ENCODE measurements at regions not wholly inside any gene's neighbourhood (a gene's known extent, or its start where the extent isn't known, plus 50 kb on each side); places are given as distances from the start of the nearest gene placed in this dataset.

DNA sequence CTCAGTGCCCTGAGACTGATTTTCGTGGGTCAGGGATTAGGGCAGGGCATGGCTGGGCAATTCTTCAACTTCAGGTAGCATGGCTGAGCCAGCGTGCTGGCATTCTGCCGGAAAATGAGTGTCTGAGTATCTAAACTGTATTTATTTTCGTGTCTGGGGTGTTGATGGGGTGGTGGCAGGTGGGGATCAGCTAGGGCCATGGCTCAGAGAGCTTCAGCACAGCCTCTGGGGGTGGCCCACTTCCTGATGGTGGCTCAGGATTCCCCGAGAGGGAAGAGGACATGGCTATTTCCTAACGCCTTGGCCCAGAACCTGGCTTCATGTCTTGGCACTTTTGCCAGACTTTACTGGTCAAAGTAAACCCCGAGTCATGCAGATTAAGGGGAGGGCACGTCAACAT lies 260.5 kb downstream of the GADD45G start:
- H3F3A ChIP-seq (ENCODE audit: insufficient read depth, low read length), result no peaks in the 10 kb centered on the region
- H3K27ac ChIP-seq (ENCODE audit: low read depth, low read length, poor library complexity, severe bottlenecking), result no peak overlapping the region
- no peaks in the 10 kb centered on the region for H3K36me3 ChIP-seq (ENCODE audit: insufficient read depth, low read length)
- H3K9me2 ChIP-seq (ENCODE audit: low read depth, low read length), result no peaks in the 10 kb centered on the region
- no peak overlapping the region for H3K4me2 ChIP-seq (ENCODE audit: low read length)
- no peaks in the 10 kb centered on the region for H3K27me3 ChIP-seq (ENCODE audit: insufficient read depth, low read length)
- H3K4me1 ChIP-seq (ENCODE audit: insufficient read depth, low read length, severe bottlenecking), result no peaks in the 10 kb centered on the region
- no peaks in the 10 kb centered on the region for H3K79me2 ChIP-seq (ENCODE audit: insufficient read depth, low read length)
- no peak overlapping the region for H3K4me3 ChIP-seq (ENCODE audit: low read depth, low read length, poor library complexity, severe bottlenecking)
- H3K9me3 ChIP-seq (ENCODE audit: low read length), result no peaks in the 10 kb centered on the region
- no peaks in the 10 kb centered on the region for H4K20me1 ChIP-seq (ENCODE audit: insufficient read depth, low read length)
- TF ChIP-seq, protein P1, sequence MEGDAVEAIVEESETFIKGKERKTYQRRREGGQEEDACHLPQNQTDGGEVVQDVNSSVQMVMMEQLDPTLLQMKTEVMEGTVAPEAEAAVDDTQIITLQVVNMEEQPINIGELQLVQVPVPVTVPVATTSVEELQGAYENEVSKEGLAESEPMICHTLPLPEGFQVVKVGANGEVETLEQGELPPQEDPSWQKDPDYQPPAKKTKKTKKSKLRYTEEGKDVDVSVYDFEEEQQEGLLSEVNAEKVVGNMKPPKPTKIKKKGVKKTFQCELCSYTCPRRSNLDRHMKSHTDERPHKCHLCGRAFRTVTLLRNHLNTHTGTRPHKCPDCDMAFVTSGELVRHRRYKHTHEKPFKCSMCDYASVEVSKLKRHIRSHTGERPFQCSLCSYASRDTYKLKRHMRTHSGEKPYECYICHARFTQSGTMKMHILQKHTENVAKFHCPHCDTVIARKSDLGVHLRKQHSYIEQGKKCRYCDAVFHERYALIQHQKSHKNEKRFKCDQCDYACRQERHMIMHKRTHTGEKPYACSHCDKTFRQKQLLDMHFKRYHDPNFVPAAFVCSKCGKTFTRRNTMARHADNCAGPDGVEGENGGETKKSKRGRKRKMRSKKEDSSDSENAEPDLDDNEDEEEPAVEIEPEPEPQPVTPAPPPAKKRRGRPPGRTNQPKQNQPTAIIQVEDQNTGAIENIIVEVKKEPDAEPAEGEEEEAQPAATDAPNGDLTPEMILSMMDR (IDR thresholded peaks at IDR 0.05; ENCODE audit: low read length), result no peak
- no peak for TF ChIP-seq EZH2 (IDR thresholded peaks at IDR 0.05; ENCODE audit: borderline replicate concordance, low read length)
- H3K9ac ChIP-seq (ENCODE audit: low read length), result no peak overlapping the region
- no peak overlapping the region for H2AFZ ChIP-seq (ENCODE audit: low read length)

DNA sequence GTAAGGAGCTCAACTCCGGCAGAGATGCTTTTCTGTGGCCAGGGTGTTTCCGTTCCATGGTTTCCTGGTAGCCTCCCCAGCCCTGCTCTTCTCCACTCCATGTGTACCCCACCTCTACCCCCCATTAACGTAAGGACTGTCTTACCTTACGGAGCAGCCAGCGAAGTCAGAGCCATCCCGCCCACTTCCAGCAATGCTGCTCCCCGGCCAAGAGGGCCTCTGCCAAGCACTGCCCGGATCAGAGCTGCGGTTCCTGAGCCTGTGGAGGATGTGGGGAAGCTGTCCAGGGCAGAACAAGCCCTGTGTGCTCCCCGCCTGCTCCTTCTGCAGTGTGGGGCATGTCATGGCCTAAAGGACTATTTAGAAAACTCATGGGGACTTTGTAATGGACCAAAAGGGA lies 261.2 kb downstream of the GADD45G start:
- no peak overlapping the region for H3K27ac ChIP-seq (ENCODE audit: low read depth, low read length, poor library complexity, severe bottlenecking)
- no peak overlapping the region for H2AFZ ChIP-seq (ENCODE audit: low read length)
- H4K20me1 ChIP-seq (ENCODE audit: insufficient read depth, low read length), result no peaks in the 10 kb centered on the region
- H3K4me1 ChIP-seq (ENCODE audit: insufficient read depth, low read length, severe bottlenecking), result no peaks in the 10 kb centered on the region
- H3K9me2 ChIP-seq (ENCODE audit: low read depth, low read length), result no peaks in the 10 kb centered on the region
- H3K9ac ChIP-seq (ENCODE audit: low read length), result no peak overlapping the region
- no peaks in the 10 kb centered on the region for H3K79me2 ChIP-seq (ENCODE audit: insufficient read depth, low read length)
- no peak overlapping the region for H3K4me2 ChIP-seq (ENCODE audit: low read length)
- no peaks in the 10 kb centered on the region for H3K9me3 ChIP-seq (ENCODE audit: low read length)
- no peaks in the 10 kb centered on the region for H3F3A ChIP-seq (ENCODE audit: insufficient read depth, low read length)
- TF ChIP-seq, protein P1 (IDR thresholded peaks at IDR 0.05; ENCODE audit: low read length), result no peak
- TF ChIP-seq EZH2 (IDR thresholded peaks at IDR 0.05; ENCODE audit: borderline replicate concordance, low read length), result no peak
- no peak overlapping the region for H3K4me3 ChIP-seq (ENCODE audit: low read depth, low read length, poor library complexity, severe bottlenecking)
- H3K36me3 ChIP-seq (ENCODE audit: insufficient read depth, low read length), result no peaks in the 10 kb centered on the region
- H3K27me3 ChIP-seq (ENCODE audit: insufficient read depth, low read length), result no peaks in the 10 kb centered on the region

DNA sequence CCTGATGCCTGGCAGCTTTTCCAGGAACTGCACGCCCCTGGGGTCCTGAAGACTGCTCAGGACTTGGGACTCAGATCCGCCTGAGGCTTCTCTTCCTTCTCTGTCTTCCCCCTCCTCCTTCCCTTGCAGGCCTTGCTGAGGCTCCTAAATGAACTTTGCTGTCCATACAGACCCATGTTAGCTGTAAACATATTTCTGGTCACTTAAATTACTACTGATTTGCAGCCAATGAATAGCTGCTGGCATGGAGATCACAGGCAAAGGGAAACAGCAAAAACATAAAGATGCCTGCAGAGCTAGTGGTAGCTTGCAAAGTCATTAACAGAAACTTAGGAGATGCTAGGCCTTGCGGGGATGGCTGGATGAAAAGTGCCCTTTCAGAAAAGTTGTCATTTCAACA lies 261.9 kb downstream of the GADD45G start:
- H3K4me3 ChIP-seq (ENCODE audit: low read depth, low read length, poor library complexity, severe bottlenecking), result no peak overlapping the region
- no peak overlapping the region for H2AFZ ChIP-seq (ENCODE audit: low read length)
- no peak overlapping the region for H3K9ac ChIP-seq (ENCODE audit: low read length)
- no peaks in the 10 kb centered on the region for H3K9me3 ChIP-seq (ENCODE audit: low read length)
- TF ChIP-seq, protein P1 (IDR thresholded peaks at IDR 0.05; ENCODE audit: low read length), result no peak
- no peak for TF ChIP-seq EZH2 (IDR thresholded peaks at IDR 0.05; ENCODE audit: borderline replicate concordance, low read length)
- no peaks in the 10 kb centered on the region for H4K20me1 ChIP-seq (ENCODE audit: insufficient read depth, low read length)
- no peaks in the 10 kb centered on the region for H3K36me3 ChIP-seq (ENCODE audit: insufficient read depth, low read length)
- no peaks in the 10 kb centered on the region for H3K4me1 ChIP-seq (ENCODE audit: insufficient read depth, low read length, severe bottlenecking)
- H3K9me2 ChIP-seq (ENCODE audit: low read depth, low read length), result no peaks in the 10 kb centered on the region
- H3F3A ChIP-seq (ENCODE audit: insufficient read depth, low read length), result no peaks in the 10 kb centered on the region
- no peaks in the 10 kb centered on the region for H3K27me3 ChIP-seq (ENCODE audit: insufficient read depth, low read length)
- no peaks in the 10 kb centered on the region for H3K79me2 ChIP-seq (ENCODE audit: insufficient read depth, low read length)
- no peak overlapping the region for H3K4me2 ChIP-seq (ENCODE audit: low read length)
- H3K27ac ChIP-seq (ENCODE audit: low read depth, low read length, poor library complexity, severe bottlenecking), result no peak overlapping the region

All from OCI-LY1 (cell line).